ENCODE measurements at regions not wholly inside any gene's neighbourhood (a gene's known extent, or its start where the extent isn't known, plus 50 kb on each side); places are given as distances from the start of the nearest gene placed in this dataset.

GRCh38 chr6:18532139-18532538 lies 145.0 kb downstream of the RNF144B start:
- Histone ChIP-seq H4K91ac (replicated peaks; ENCODE audit: insufficient read length, low read length) (no peak overlapping the region), H3K4me1 (replicated peaks in 1 of 4; ENCODE audit: control insufficient read depth in 3 of 4, insufficient read depth in 4 of 4, low read length in 3 of 4) (peaks cover 0 to 8% (median 0%) of the 10 kb centered on the region in 4 experiments; a peak in 1 of 7 replicates), H2BK12ac (ENCODE audit: low read depth, low read length) (no peak overlapping the region), H3K56ac (replicated peaks; ENCODE audit: insufficient read length, low read depth, low read length) (no peak overlapping the region), H3K27me3 (replicated peaks in 1 of 4; ENCODE audit: control insufficient read depth in 3 of 4, extremely low read depth in 1 of 4, insufficient read depth in 3 of 4, low read length in 3 of 4) (no peaks in the 10 kb centered on the region), H3K79me1 (ENCODE audit: low read depth, low read length) (no peaks in the 10 kb centered on the region), H3K4ac (replicated peaks; ENCODE audit: insufficient read length, low read depth, low read length) (no peak overlapping the region), H3K9me3 (ENCODE audit: insufficient read depth in 2 of 2, low read depth in 1 of 2, low read length in 1 of 2) (no peaks in the 10 kb centered on the region), H2AFZ (ENCODE audit: low read length) (no peak overlapping the region), H3K18ac (ENCODE audit: extremely low read depth, low read length) (no peak overlapping the region), H3K23me2 (ENCODE audit: low read depth, low read length) (no peaks in the 10 kb centered on the region), H2BK120ac (replicated peaks; ENCODE audit: low read depth, low read length) (no peak overlapping the region), H2AK5ac (ENCODE audit: low read depth, low read length) (no peak overlapping the region), H4K20me1 (replicated peaks in 1 of 2; ENCODE audit: control insufficient read depth in 1 of 2, insufficient read depth in 2 of 2, low read length in 2 of 2) (no peaks in the 10 kb centered on the region), H2BK5ac (ENCODE audit: low read depth, low read length) (no peak overlapping the region), H3K36me3 (ENCODE audit: control insufficient read depth in 2 of 4, insufficient read depth in 4 of 4, low read length in 3 of 4) (no peaks in the 10 kb centered on the region), H3K14ac (ENCODE audit: insufficient read length) (no peak overlapping the region), H4K8ac (ENCODE audit: extremely low read depth, insufficient read depth, low read length) (no peak overlapping the region), H3K4me2 (ENCODE audit: insufficient read depth in 1 of 2, low read depth in 2 of 2, low read length in 2 of 2) (no peak overlapping the region), H2BK20ac (ENCODE audit: low read length) (no peak overlapping the region), H2BK15ac (ENCODE audit: low read length) (no peak overlapping the region), H3K9ac (replicated peaks in 1 of 4; ENCODE audit: extremely low read depth in 1 of 4, low read depth in 3 of 4, low read length in 3 of 4) (no peak overlapping the region), H3K23ac (ENCODE audit: insufficient read length) (no peak overlapping the region), H4K5ac (ENCODE audit: insufficient read length, low read depth, low read length) (no peak overlapping the region), H3K79me2 (ENCODE audit: control insufficient read depth in 1 of 2, insufficient read depth in 2 of 2, low read length in 2 of 2) (no peaks in the 10 kb centered on the region), H3K27ac (ENCODE audit: low read depth, low read length) (no peak overlapping the region), H3K4me3 (ENCODE audit: extremely low read depth in 1 of 4, insufficient read depth in 2 of 4, low read depth in 3 of 4, low read length in 4 of 4) (no peak overlapping the region)
- ChIA-PET CTCF (ENCODE audit: partially characterized antibody) (interaction anchor here (1.4 kb wide), 1 partner anchor 466 kb away, joined by 6 read pairs; no protein-coding TSS in a partner anchor), POLR2A (ENCODE audit: partially characterized antibody) (no interaction called here)
- DNase-seq (ENCODE audit: low read depth in 1 of 2, low spot score in 2 of 2) (no peak), FAIRE-seq (no peak)
- TF ChIP-seq BACH1 (IDR thresholded peaks at IDR 0.05; ENCODE audit: low read length), result no peak
- no peak for TF ChIP-seq KDM5A (IDR thresholded peaks at IDR 0.05; ENCODE audit: low read length)
- no peak for TF ChIP-seq SIN3A (conservative IDR thresholded peaks at IDR 0.05 in 1 of 2, IDR thresholded peaks at IDR 0.05 in 1 of 2; ENCODE audit: low read depth in 1 of 2, low read length in 2 of 2)
- no peak for TF ChIP-seq EZH2 (IDR thresholded peaks at IDR 0.05; ENCODE audit: low read depth, low read length, severe bottlenecking)
- no peak for TF ChIP-seq SRF (IDR thresholded peaks at IDR 0.05; ENCODE audit: low read depth, low read length)
- TF ChIP-seq BRCA1 (IDR thresholded peaks at IDR 0.05; ENCODE audit: low read depth, low read length), result no peak
- no peak for TF ChIP-seq TEAD4 (IDR thresholded peaks at IDR 0.05; ENCODE audit: low read depth, low read length)
- no peak for TF ChIP-seq SP1 (IDR thresholded peaks at IDR 0.05; ENCODE audit: low read depth, low read length)
- no peak for TF ChIP-seq POU5F1 (IDR thresholded peaks at IDR 0.05; ENCODE audit: low read depth, low read length)
- no peak for TF ChIP-seq GTF2F1 (IDR thresholded peaks at IDR 0.05; ENCODE audit: borderline replicate concordance, low read depth, low read length)
- no peak for TF ChIP-seq CEBPB (IDR thresholded peaks at IDR 0.05; ENCODE audit: low read depth, low read length)
- TF ChIP-seq BCL11A (IDR thresholded peaks at IDR 0.05; ENCODE audit: low read depth in 2 of 2, low read length in 2 of 2), result no peak
- no peak for TF ChIP-seq YY1 (IDR thresholded peaks at IDR 0.05; ENCODE audit: low read depth, low read length)
- TF ChIP-seq HDAC2 (IDR thresholded peaks at IDR 0.05; ENCODE audit: borderline replicate concordance in 1 of 2, low read depth in 2 of 2, low read length in 2 of 2), result no peak
- 89% methylated on average over 2 of the region's 2 CpGs; no CpG with 5 or more reads in 1 of the 2 experiments for WGBS, 2 experiments (ENCODE audit: extremely low coverage in 1 of 2, insufficient coverage in 1 of 2, insufficient read length in 1 of 2, insufficient replicate concordance in 2 of 2, low coverage in 1 of 2, low lambda C conversion rate in 2 of 2, missing lambda C conversion rate in 1 of 2)

All from H1 (cell line).